Lower lobe of right lung (tissue), 2 donors: ENCODE measurements at regions not wholly inside any gene's neighbourhood (a gene's known extent, or its start where the extent isn't known, plus 50 kb on each side); places are given as distances from the start of the nearest gene placed in this dataset.

Experiments
- ATAC-seq, 2 donors: fragments of 200-7000 bp; cut with Tn5 transposase; one replicate each; pipeline ENCODE4 v1.9.1; 2020 to 2022; ENCODE audit warnings: mild to moderate bottlenecking in 2 of 2, moderate library complexity in 2 of 2
- DNase-seq: peaks from one replicate; pipeline ENCODE4 v3.0.0-alpha.2; 2020
- H3K27ac ChIP-seq: fragments of 200-600 bp; one replicate; pipeline ENCODE4 v1.8.0; 2022
- H3K27me3 ChIP-seq: fragments of 200-600 bp; one replicate; pipeline ENCODE4 v1.8.0; 2022; ENCODE audit warnings: low read depth
- H3K36me3 ChIP-seq: fragments of 200-600 bp; one replicate; pipeline ENCODE4 v1.8.0; 2022; ENCODE audit warnings: mild to moderate bottlenecking
- H3K4me1 ChIP-seq: fragments of 200-600 bp; one replicate; pipeline ENCODE4 v1.8.0; 2022
- H3K4me3 ChIP-seq: fragments of 200-600 bp; one replicate; pipeline ENCODE4 v1.8.0; 2022; ENCODE audit warnings: mild to moderate bottlenecking
- H3K9me3 ChIP-seq: fragments of 200-600 bp; one replicate; pipeline ENCODE4 v1.8.0; 2022
- intact Hi-C: fragments of 100-400 bp; cut with DNase I; formaldehyde crosslinking; loops from one replicate; pipeline ENCODE4 v1.11.0; 2022
- TF ChIP-seq, protein P1 (sequence below): fragments of 200-600 bp; IDR thresholded peaks from one replicate; pipeline ENCODE4 v1.8.0; 2022; ENCODE audit warnings: antibody characterized with exemption, mild to moderate bottlenecking
- donor health status: DM: no; HTN: yes; CAD: no; lungs with severe emphysema.

DNA sequence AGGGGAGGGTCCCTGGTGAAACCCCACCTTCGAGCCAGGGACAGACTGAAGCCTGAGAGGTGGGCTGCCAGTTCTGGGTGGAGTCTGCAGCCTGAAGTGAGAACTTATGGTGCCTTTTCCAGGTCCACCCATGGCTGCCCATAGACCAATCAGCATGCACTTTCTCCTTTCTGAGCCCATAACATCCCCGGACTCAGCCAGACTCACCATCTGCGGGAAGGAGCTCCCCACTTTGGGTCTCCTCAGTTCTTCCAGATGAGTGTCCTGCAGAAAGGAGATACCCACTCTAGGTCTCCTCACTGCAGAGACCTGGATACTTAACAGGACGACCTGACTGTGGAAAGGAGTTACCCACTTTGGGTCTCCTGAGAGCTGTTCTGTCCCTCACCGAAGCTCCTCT lies 1673.4 kb upstream of the TMEFF2 start:
- ATAC-seq (no peak), DNase-seq (no peak)
- intact Hi-C loops: no loop called here
- Histone ChIP-seq H3K9me3 (no peaks in the 10 kb centered on the region), H3K4me1 (no peaks in the 10 kb centered on the region), H3K27ac (no peak overlapping the region), H3K36me3 (no peaks in the 10 kb centered on the region), H3K4me3 (no peak overlapping the region), H3K27me3 (no peaks in the 10 kb centered on the region)
- TF ChIP-seq, protein P1, sequence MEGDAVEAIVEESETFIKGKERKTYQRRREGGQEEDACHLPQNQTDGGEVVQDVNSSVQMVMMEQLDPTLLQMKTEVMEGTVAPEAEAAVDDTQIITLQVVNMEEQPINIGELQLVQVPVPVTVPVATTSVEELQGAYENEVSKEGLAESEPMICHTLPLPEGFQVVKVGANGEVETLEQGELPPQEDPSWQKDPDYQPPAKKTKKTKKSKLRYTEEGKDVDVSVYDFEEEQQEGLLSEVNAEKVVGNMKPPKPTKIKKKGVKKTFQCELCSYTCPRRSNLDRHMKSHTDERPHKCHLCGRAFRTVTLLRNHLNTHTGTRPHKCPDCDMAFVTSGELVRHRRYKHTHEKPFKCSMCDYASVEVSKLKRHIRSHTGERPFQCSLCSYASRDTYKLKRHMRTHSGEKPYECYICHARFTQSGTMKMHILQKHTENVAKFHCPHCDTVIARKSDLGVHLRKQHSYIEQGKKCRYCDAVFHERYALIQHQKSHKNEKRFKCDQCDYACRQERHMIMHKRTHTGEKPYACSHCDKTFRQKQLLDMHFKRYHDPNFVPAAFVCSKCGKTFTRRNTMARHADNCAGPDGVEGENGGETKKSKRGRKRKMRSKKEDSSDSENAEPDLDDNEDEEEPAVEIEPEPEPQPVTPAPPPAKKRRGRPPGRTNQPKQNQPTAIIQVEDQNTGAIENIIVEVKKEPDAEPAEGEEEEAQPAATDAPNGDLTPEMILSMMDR: no peak

DNA sequence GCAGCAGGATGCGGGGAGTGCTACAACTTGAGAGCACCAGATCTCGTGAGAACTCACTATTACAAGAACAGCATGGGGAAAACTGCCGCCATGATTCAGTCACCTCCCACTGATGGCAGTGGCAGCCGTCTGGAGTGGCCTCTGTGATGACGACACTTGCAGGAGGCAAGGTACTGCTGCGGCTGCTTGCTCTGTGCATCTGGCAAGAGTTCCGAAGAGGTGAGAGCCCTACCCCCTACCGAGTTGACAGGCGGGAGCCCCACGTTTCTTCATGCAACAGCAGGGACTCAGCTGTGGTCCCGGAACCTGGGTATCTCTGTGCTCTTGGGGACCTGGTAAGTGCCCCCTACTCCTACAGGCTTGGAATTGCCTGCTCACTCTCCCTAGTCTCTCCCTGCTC lies 1672.7 kb upstream of the TMEFF2 start:
- TF ChIP-seq, protein P1: no peak
- no peak overlapping the region for H3K27ac ChIP-seq
- no peaks in the 10 kb centered on the region for H3K4me1 ChIP-seq
- no peaks in the 10 kb centered on the region for H3K27me3 ChIP-seq
- intact Hi-C loops: no loop called here
- DNase-seq (no peak), ATAC-seq (no peak)
- no peak overlapping the region for H3K4me3 ChIP-seq
- H3K9me3 ChIP-seq: no peaks in the 10 kb centered on the region
- H3K36me3 ChIP-seq: no peaks in the 10 kb centered on the region

DNA sequence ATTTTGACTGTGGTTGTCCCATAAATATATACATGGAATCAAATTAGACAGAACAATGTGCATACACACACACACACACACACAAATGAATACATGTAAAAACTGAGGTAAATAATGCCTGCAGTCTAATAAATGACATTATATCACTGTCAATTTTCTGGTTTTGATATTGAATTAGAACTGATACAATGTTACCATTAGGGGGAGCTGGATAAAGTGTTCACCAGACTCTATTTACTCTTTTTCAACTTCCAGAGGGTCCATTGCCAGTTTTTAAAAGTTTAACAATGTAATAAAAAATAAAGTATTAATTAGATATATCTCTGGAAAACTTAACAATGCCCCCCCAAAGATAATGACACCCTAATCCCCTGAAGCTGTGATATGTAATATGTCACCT lies 1666.8 kb upstream of the TMEFF2 start:
- DNase-seq: no peak
- intact Hi-C loops: no loop called here
- ATAC-seq: no peak
- H3K9me3 ChIP-seq: no peaks in the 10 kb centered on the region
- no peaks in the 10 kb centered on the region for H3K36me3 ChIP-seq
- H3K27ac ChIP-seq: no peak overlapping the region
- no peaks in the 10 kb centered on the region for H3K27me3 ChIP-seq
- H3K4me3 ChIP-seq: no peak overlapping the region
- no peaks in the 10 kb centered on the region for H3K4me1 ChIP-seq
- TF ChIP-seq, protein P1: no peak

DNA sequence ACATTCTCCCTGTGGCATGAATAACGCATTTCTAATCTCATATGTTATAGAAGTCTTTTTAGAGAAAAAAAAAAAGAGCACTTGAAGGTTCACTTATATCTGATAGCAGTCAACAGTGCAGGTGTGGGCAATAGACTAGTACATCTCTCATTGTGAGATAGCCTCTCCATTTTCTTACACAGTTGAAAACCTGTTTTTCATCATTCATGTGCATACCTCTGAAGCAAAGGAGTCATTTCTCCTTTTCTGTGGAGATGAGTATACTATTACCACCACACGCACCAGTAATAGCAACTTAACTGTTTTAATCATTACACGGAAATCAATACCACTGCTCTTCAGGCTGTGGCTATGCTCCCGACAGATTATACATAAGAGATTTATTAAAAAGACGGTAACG lies 1653.3 kb upstream of the TMEFF2 start:
- Histone ChIP-seq H3K27me3 (no peaks in the 10 kb centered on the region), H3K36me3 (no peaks in the 10 kb centered on the region), H3K4me1 (no peaks in the 10 kb centered on the region), H3K4me3 (no peak overlapping the region), H3K27ac (no peak overlapping the region), H3K9me3 (no peaks in the 10 kb centered on the region)
- intact Hi-C loops: no loop called here
- TF ChIP-seq, protein P1: no peak
- ATAC-seq: no peak
- no peak for DNase-seq

DNA sequence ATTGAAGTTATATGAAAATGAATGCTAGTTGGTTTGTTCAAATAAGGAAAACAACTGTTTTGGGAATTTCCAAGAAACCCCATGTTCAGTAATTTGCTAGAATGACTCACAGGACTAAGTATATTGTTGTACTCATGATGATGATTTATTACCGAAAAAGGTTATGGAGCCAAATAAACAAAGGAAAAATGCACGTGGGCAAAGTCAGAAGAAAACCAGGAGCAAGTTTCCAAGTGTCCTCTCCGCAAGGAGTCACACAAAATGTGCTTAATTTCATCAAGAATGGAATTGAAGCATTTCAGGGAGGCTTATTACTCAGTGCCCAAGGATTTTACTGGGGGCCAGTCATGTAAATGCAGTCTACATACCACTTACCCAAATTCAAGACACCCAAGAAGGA lies 1652.4 kb upstream of the TMEFF2 start:
- no peaks in the 10 kb centered on the region for H3K36me3 ChIP-seq
- TF ChIP-seq, protein P1: no peak
- H3K27ac ChIP-seq: no peak overlapping the region
- H3K27me3 ChIP-seq: no peaks in the 10 kb centered on the region
- H3K9me3 ChIP-seq: no peaks in the 10 kb centered on the region
- ATAC-seq (no peak), DNase-seq (no peak)
- H3K4me3 ChIP-seq: no peak overlapping the region
- H3K4me1 ChIP-seq: no peaks in the 10 kb centered on the region
- intact Hi-C loops: no loop called here

DNA sequence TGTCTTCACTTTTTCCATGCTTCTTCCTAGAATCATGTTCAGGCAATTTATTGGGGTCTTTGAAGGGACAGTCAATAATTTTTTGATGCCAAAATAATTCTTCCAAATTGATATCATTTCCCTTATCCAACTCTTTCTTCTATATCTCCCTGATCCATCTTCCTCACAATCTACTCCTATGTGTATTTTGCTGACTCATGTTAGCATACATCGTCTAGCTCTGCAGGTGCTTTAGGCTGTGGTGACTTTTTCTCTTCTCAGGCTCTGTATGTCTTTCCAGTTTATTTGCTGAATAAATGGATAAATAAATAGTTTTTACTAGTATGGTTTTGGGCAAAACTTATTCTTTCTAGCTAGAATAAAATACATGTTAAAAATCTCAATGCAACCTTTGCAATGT lies 1650.9 kb upstream of the TMEFF2 start:
- H3K9me3 ChIP-seq: no peaks in the 10 kb centered on the region
- ATAC-seq (no peak), DNase-seq (no peak)
- H3K4me3 ChIP-seq: no peak overlapping the region
- H3K27ac ChIP-seq: no peak overlapping the region
- no peaks in the 10 kb centered on the region for H3K4me1 ChIP-seq
- TF ChIP-seq, protein P1: no peak
- H3K36me3 ChIP-seq: no peaks in the 10 kb centered on the region
- intact Hi-C loops: no loop called here
- H3K27me3 ChIP-seq: no peaks in the 10 kb centered on the region
